ENCODE measurements at regions not wholly inside any gene's neighbourhood (a gene's known extent, or its start where the extent isn't known, plus 50 kb on each side); places are given as distances from the start of the nearest gene placed in this dataset.

GRCh38 chrX:39222346-39223113, 421.3 kb downstream of the MID1IP1 start:
- Histone ChIP-seq H3K9me3 (ENCODE audit: control insufficient read depth in 4 of 4, low read length in 3 of 4) (no peaks in the 10 kb centered on the region), H3K27me3 (ENCODE audit: control insufficient read depth in 4 of 4, insufficient read depth in 4 of 4, low read length in 3 of 4) (no peaks in the 10 kb centered on the region), H3K36me3 (ENCODE audit: control insufficient read depth in 4 of 4, insufficient read depth in 3 of 4, low read depth in 1 of 4, low read length in 3 of 4) (no peaks in the 10 kb centered on the region), H3K4me1 (ENCODE audit: control insufficient read depth in 4 of 4, insufficient read depth in 4 of 4, low read length in 3 of 4) (no peaks in the 10 kb centered on the region), H3K4me3 (ENCODE audit: low read depth in 1 of 3, low read length in 3 of 3) (no peak overlapping the region), H3K27ac (ENCODE audit: low read depth in 1 of 2, low read length in 2 of 2) (no peak overlapping the region), H3K9ac (ENCODE audit: low read depth in 1 of 2, low read length in 2 of 2) (no peak overlapping the region)
- TF ChIP-seq FOXA2 (IDR thresholded peaks at IDR 0.05) (no peak), GABPA (IDR thresholded peaks at IDR 0.05 in 1 of 2, conservative IDR thresholded peaks at IDR 0.05 in 1 of 2) (no peak), HNF4A (conservative IDR thresholded peaks at IDR 0.05) (no peak), FOXA1 (IDR thresholded peaks at IDR 0.05) (no peak), TAF1 (conservative IDR thresholded peaks at IDR 0.05) (no peak), REST (IDR thresholded peaks at IDR 0.05) (no peak), HNF4G (IDR thresholded peaks at IDR 0.05) (no peak), RAD21 (IDR thresholded peaks at IDR 0.05) (no peak)
- TF ChIP-seq, protein P1, sequence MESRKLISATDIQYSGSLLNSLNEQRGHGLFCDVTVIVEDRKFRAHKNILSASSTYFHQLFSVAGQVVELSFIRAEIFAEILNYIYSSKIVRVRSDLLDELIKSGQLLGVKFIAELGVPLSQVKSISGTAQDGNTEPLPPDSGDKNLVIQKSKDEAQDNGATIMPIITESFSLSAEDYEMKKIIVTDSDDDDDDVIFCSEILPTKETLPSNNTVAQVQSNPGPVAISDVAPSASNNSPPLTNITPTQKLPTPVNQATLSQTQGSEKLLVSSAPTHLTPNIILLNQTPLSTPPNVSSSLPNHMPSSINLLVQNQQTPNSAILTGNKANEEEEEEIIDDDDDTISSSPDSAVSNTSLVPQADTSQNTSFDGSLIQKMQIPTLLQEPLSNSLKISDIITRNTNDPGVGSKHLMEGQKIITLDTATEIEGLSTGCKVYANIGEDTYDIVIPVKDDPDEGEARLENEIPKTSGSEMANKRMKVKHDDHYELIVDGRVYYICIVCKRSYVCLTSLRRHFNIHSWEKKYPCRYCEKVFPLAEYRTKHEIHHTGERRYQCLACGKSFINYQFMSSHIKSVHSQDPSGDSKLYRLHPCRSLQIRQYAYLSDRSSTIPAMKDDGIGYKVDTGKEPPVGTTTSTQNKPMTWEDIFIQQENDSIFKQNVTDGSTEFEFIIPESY (IDR thresholded peaks at IDR 0.05): no peak
- TF ChIP-seq, protein P2, sequence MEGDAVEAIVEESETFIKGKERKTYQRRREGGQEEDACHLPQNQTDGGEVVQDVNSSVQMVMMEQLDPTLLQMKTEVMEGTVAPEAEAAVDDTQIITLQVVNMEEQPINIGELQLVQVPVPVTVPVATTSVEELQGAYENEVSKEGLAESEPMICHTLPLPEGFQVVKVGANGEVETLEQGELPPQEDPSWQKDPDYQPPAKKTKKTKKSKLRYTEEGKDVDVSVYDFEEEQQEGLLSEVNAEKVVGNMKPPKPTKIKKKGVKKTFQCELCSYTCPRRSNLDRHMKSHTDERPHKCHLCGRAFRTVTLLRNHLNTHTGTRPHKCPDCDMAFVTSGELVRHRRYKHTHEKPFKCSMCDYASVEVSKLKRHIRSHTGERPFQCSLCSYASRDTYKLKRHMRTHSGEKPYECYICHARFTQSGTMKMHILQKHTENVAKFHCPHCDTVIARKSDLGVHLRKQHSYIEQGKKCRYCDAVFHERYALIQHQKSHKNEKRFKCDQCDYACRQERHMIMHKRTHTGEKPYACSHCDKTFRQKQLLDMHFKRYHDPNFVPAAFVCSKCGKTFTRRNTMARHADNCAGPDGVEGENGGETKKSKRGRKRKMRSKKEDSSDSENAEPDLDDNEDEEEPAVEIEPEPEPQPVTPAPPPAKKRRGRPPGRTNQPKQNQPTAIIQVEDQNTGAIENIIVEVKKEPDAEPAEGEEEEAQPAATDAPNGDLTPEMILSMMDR (IDR thresholded peaks at IDR 0.05; ENCODE audit: low read depth, low read length, missing input control): no peak
- TF ChIP-seq, protein P3, sequence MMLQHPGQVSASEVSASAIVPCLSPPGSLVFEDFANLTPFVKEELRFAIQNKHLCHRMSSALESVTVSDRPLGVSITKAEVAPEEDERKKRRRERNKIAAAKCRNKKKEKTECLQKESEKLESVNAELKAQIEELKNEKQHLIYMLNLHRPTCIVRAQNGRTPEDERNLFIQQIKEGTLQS (IDR thresholded peaks at IDR 0.05): no peak
- DNase-seq (ENCODE audit: low spot score): no peak
- WGBS: 94% methylated on average over 4 of the region's 4 CpGs

GRCh38 chrX:39226251-39226650, 425.0 kb downstream of the MID1IP1 start:
- H3K4me3 ChIP-seq (ENCODE audit: low read depth in 1 of 3, low read length in 3 of 3): no peak overlapping the region
- no peak for DNase-seq (ENCODE audit: low spot score)
- no peaks in the 10 kb centered on the region for H3K9me3 ChIP-seq (ENCODE audit: control insufficient read depth in 4 of 4, low read length in 3 of 4)
- H3K4me1 ChIP-seq (ENCODE audit: control insufficient read depth in 4 of 4, insufficient read depth in 4 of 4, low read length in 3 of 4): no peaks in the 10 kb centered on the region
- no peak overlapping the region for H3K9ac ChIP-seq (ENCODE audit: low read depth in 1 of 2, low read length in 2 of 2)
- 75% methylated on average over 6 of the region's 6 CpGs for WGBS
- no peaks in the 10 kb centered on the region for H3K36me3 ChIP-seq (ENCODE audit: control insufficient read depth in 4 of 4, insufficient read depth in 3 of 4, low read depth in 1 of 4, low read length in 3 of 4)
- no peaks in the 10 kb centered on the region for H3K27me3 ChIP-seq (ENCODE audit: control insufficient read depth in 4 of 4, insufficient read depth in 4 of 4, low read length in 3 of 4)
- no peak for TF ChIP-seq REST (IDR thresholded peaks at IDR 0.05)
- no peak for TF ChIP-seq FOXA1 (IDR thresholded peaks at IDR 0.05)
- TF ChIP-seq, protein P3 (IDR thresholded peaks at IDR 0.05): no peak
- TF ChIP-seq HNF4A (conservative IDR thresholded peaks at IDR 0.05): no peak
- TF ChIP-seq NR2F2 (IDR thresholded peaks at IDR 0.05): no peak
- no peak for TF ChIP-seq RXRA (IDR thresholded peaks at IDR 0.05)
- TF ChIP-seq JUND (IDR thresholded peaks at IDR 0.05): no peak
- no peak for TF ChIP-seq GABPA (IDR thresholded peaks at IDR 0.05 in 1 of 2, conservative IDR thresholded peaks at IDR 0.05 in 1 of 2)
- no peak for TF ChIP-seq TAF1 (conservative IDR thresholded peaks at IDR 0.05)
- TF ChIP-seq, protein P4, sequence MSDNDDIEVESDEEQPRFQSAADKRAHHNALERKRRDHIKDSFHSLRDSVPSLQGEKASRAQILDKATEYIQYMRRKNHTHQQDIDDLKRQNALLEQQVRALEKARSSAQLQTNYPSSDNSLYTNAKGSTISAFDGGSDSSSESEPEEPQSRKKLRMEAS (IDR thresholded peaks at IDR 0.05): no peak
- H3K27ac ChIP-seq (ENCODE audit: low read depth in 1 of 2, low read length in 2 of 2): no peak overlapping the region
